HG03442 (cell line): ENCODE measurements at regions not wholly inside any gene's neighbourhood (a gene's known extent, or its start where the extent isn't known, plus 50 kb on each side); places are given as distances from the start of the nearest gene placed in this dataset.

ENCODE experiments used
- ATAC-seq: cut with Tn5 transposase; IDR thresholded peaks from one replicate; pipeline ENCODE4 v1.9.1; 2021; ENCODE audit warnings: mild to moderate bottlenecking, moderate library complexity; ENCODE audit not compliant: unreplicated experiment

GRCh38 chr2:4134551-4135550 lies 431.5 kb downstream of the DCDC2C start:
- ATAC-seq: no peak

- no peak for ATAC-seq
These were observed 432.4 kb downstream of the DCDC2C start for GRCh38 chr2:4135765-4136164.

GRCh38 chr2:4139316-4139715 lies 435.9 kb downstream of the DCDC2C start:
- ATAC-seq: no peak

GRCh38 chr2:4139731-4140130 lies 436.4 kb downstream of the DCDC2C start:
- no peak for ATAC-seq

- no peak for ATAC-seq
These were observed 437.1 kb downstream of the DCDC2C start for GRCh38 chr2:4140281-4140970.

GRCh38 chr2:4144731-4145130 lies 441.4 kb downstream of the DCDC2C start:
- ATAC-seq: no peak

GRCh38 chr2:4151521-4151920 lies 448.1 kb downstream of the DCDC2C start:
- ATAC-seq: no peak

GRCh38 chr2:4152051-4152450 lies 448.7 kb downstream of the DCDC2C start:
- ATAC-seq: no peak

GRCh38 chr2:4168834-4169233 lies 465.5 kb downstream of the DCDC2C start:
- ATAC-seq: no peak

GRCh38 chr2:4174796-4175195 lies 471.4 kb downstream of the DCDC2C start:
- ATAC-seq: no peak

GRCh38 chr2:4175343-4175742 lies 472.0 kb downstream of the DCDC2C start:
- no peak for ATAC-seq

GRCh38 chr2:4180631-4181030 lies 477.3 kb downstream of the DCDC2C start:
- no peak for ATAC-seq

- no peak for ATAC-seq
These were observed 477.7 kb downstream of the DCDC2C start for GRCh38 chr2:4181062-4181461.

- no peak for ATAC-seq
These were observed 485.2 kb downstream of the DCDC2C start for GRCh38 chr2:4188561-4188960.

GRCh38 chr2:4190548-4190947 lies 487.2 kb downstream of the DCDC2C start:
- no peak for ATAC-seq

- no peak for ATAC-seq
These were observed 488.7 kb downstream of the DCDC2C start for GRCh38 chr2:4192119-4192518.

- ATAC-seq: no peak
These were observed 511.2 kb downstream of the DCDC2C start for GRCh38 chr2:4214444-4215205.

GRCh38 chr2:4217737-4218136 lies 514.4 kb downstream of the DCDC2C start:
- no peak for ATAC-seq

- no peak for ATAC-seq
These were observed 515.7 kb downstream of the DCDC2C start for GRCh38 chr2:4219101-4219500.

- ATAC-seq: no peak
These were observed 516.2 kb downstream of the DCDC2C start for GRCh38 chr2:4219571-4219970.

GRCh38 chr2:4221434-4221833 lies 518.1 kb downstream of the DCDC2C start:
- no peak for ATAC-seq
